K562 (cell line): ENCODE measurements at regions not wholly inside any gene's neighbourhood (a gene's known extent, or its start where the extent isn't known, plus 50 kb on each side); places are given as distances from the start of the nearest gene placed in this dataset.

Experiments
- BHLHE40 ChIP-seq: IDR thresholded peaks from 2 replicates; pipeline ENCODE4 v1.6.1; 2011; ENCODE audit warnings: low read length, improper control_type of control experiment
- CBX3 ChIP-seq, 2 experiments: IDR thresholded peaks; 1 replicate in 1 of 2; 2 replicates in 1 of 2; pipeline ENCODE4 v1.6.1; 2012; ENCODE audit warnings: inconsistent platforms in 2 of 2, low read length in 2 of 2, borderline replicate concordance in 1 of 2, control low read depth in 1 of 2
- CEBPG ChIP-seq, 3 experiments: fragments of 200-800 bp in 1 of 3; sonication (Bioruptor generic) in 1 of 3; sonication (generic) in 1 of 3; formaldehyde crosslinking in 1 of 3; IDR thresholded peaks in 2 of 3; conservative IDR thresholded peaks in 1 of 3; 2 replicates each; pipeline versions ENCODE4 v1.6.1 to v1.8.0; 2016 to 2022; ENCODE audit warnings: missing compliant biosample characterization in 2 of 3, missing genetic modification characterization in 2 of 3, mild to moderate bottlenecking in 1 of 3, missing genetic modification reagents in 1 of 3
- MCM3 ChIP-seq: fragments of 450-650 bp; IDR thresholded peaks from 2 replicates; pipeline ENCODE4 v1.6.1; 2016
- POLR2B ChIP-seq: fragments of 450-650 bp; IDR thresholded peaks from 2 replicates; pipeline ENCODE4 v1.6.1; 2018; ENCODE audit warnings: low read depth; ENCODE audit not compliant: partially characterized antibody
- SMC3 ChIP-seq: conservative IDR thresholded peaks from 2 replicates; pipeline ENCODE4 v1.6.1; 2011; ENCODE audit warnings: low read depth, low read length, improper control_type of control experiment; ENCODE audit not compliant: insufficient read depth
- TF ChIP-seq, protein P1 (sequence below): IDR thresholded peaks from 2 replicates; pipeline ENCODE4 v1.6.1; 2012; ENCODE audit warnings: low read depth, low read length, improper control_type of control experiment, borderline replicate concordance
- TF ChIP-seq, protein P2 (sequence below), 2 experiments: fragments of 450-650 bp; IDR thresholded peaks; 2 replicates each; pipeline ENCODE4 v1.6.1; 2016

DNA sequence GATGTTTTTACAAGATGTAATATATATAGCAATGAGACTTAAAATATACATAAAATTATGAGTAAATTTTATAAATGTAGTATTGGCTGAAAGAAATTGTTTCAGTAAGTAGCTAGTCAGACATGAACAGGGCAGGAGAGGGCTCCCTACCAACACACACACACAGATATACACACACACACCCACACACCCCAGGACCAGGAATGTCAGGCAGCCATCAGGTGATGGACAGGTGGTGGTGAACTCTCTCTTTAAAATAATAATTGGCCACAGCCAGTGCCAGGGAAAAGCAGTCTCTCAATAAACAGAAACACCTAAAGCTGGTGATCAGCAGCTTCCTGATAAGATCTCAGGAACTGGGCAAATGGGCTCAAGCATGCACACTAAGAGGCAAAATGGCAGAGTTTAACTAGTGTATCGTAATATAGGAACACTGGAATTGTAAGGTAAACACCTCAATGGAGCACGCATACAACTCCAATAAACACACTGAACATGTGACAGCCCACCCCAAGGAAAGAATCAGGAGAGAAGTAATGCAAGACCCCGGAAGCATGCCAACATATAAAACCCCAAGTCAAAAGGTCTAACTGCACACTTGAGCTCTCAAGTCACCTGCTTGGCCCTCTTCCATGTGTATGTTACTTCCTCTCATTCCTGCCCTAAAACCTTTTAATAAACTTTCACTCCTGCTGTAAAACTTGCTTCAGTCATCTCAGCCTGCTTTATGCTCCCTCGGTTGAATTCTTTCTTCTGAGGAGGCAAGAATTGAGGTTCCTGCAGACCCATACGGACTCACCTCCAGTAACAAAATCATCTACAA, 1034.1 kb upstream of the SEMA6D start (continued):
- TF ChIP-seq, protein P1, sequence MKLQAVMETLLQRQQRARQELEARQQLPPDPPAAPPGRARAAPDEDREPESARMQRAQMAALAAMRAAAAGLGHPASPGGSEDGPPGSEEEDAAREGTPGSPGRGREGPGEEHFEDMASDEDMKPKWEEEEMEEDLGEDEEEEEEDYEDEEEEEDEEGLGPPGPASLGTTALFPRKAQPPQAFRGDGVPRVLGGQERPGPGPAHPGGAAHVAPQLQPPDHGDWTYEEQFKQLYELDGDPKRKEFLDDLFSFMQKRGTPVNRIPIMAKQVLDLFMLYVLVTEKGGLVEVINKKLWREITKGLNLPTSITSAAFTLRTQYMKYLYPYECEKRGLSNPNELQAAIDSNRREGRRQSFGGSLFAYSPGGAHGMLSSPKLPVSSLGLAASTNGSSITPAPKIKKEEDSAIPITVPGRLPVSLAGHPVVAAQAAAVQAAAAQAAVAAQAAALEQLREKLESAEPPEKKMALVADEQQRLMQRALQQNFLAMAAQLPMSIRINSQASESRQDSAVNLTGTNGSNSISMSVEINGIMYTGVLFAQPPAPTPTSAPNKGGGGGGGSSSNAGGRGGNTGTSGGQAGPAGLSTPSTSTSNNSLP = no peak
- TF ChIP-seq CEBPG (CRISPR knock-in tag; IDR thresholded peaks at IDR 0.05) = no peak
- TF ChIP-seq CEBPG (tag; conservative IDR thresholded peaks at IDR 0.05 in 1 of 2, IDR thresholded peaks at IDR 0.05 in 1 of 2) = no peak
- no peak for TF ChIP-seq BHLHE40
- TF ChIP-seq POLR2B = no peak
- TF ChIP-seq, protein P2, sequence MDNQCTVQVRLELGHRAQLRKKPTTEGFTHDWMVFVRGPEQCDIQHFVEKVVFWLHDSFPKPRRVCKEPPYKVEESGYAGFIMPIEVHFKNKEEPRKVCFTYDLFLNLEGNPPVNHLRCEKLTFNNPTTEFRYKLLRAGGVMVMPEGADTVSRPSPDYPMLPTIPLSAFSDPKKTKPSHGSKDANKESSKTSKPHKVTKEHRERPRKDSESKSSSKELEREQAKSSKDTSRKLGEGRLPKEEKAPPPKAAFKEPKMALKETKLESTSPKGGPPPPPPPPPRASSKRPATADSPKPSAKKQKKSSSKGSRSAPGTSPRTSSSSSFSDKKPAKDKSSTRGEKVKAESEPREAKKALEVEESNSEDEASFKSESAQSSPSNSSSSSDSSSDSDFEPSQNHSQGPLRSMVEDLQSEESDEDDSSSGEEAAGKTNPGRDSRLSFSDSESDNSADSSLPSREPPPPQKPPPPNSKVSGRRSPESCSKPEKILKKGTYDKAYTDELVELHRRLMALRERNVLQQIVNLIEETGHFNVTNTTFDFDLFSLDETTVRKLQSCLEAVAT (IDR thresholded peaks at IDR 0.05) = no peak
- TF ChIP-seq SMC3 = no peak
- TF ChIP-seq MCM3 = no peak
- no peak for TF ChIP-seq CBX3 (IDR thresholded peaks at IDR 0.05; ENCODE audit: borderline replicate concordance in 1 of 2, low read length in 2 of 2)
